GM18499 (cell line): ENCODE measurements at regions not wholly inside any gene's neighbourhood (a gene's known extent, or its start where the extent isn't known, plus 50 kb on each side); places are given as distances from the start of the nearest gene placed in this dataset.
"Not testable (repeated sequence)": the region's sequence is repeated elsewhere in the genome, so short reads cannot be mapped to it uniquely, and the experiment has no call there.

Experiments
- ATAC-seq: cut with Tn5 transposase; IDR thresholded peaks from one replicate; pipeline ENCODE4 v1.9.1; 2021; ENCODE audit warnings: moderate number of reproducible peaks; ENCODE audit not compliant: insufficient read depth, unreplicated experiment

GRCh38 chr6:139728876-139729427 lies 354.5 kb upstream of the CITED2 start:
- no peak for ATAC-seq

- ATAC-seq: not testable (repeated sequence)
These were observed 351.8 kb upstream of the CITED2 start for GRCh38 chr6:139726272-139726671.

GRCh38 chr6:139722530-139722929 lies 348.1 kb upstream of the CITED2 start:
- no peak for ATAC-seq

GRCh38 chr6:139721954-139722353 lies 347.5 kb upstream of the CITED2 start:
- no peak for ATAC-seq

GRCh38 chr6:139713900-139714506 lies 339.6 kb upstream of the CITED2 start:
- no peak for ATAC-seq

- ATAC-seq: no peak
These were observed 339.0 kb upstream of the CITED2 start for GRCh38 chr6:139713424-139713823.

- ATAC-seq: no peak
These were observed 338.4 kb upstream of the CITED2 start for GRCh38 chr6:139712830-139713229.

GRCh38 chr6:139711804-139712585 lies 337.5 kb upstream of the CITED2 start:
- ATAC-seq: no peak

GRCh38 chr6:139710556-139710955 lies 336.1 kb upstream of the CITED2 start:
- no peak for ATAC-seq

GRCh38 chr6:139708337-139709199 lies 334.1 kb upstream of the CITED2 start:
- no peak for ATAC-seq

GRCh38 chr6:139706912-139707311 lies 332.5 kb upstream of the CITED2 start:
- no peak for ATAC-seq

GRCh38 chr6:139705284-139705683 lies 330.8 kb upstream of the CITED2 start:
- ATAC-seq: no peak

- ATAC-seq: no peak
These were observed 329.3 kb upstream of the CITED2 start for GRCh38 chr6:139703780-139704179.

GRCh38 chr6:139702706-139703105 lies 328.3 kb upstream of the CITED2 start:
- no peak for ATAC-seq

- ATAC-seq: no peak
These were observed 327.2 kb upstream of the CITED2 start for GRCh38 chr6:139701695-139702094.

- ATAC-seq: no peak
These were observed 326.6 kb upstream of the CITED2 start for GRCh38 chr6:139701003-139701402.

GRCh38 chr6:139699911-139700310 lies 325.5 kb upstream of the CITED2 start:
- no peak for ATAC-seq

- no peak for ATAC-seq
These were observed 324.9 kb upstream of the CITED2 start for GRCh38 chr6:139699335-139699734.

GRCh38 chr6:139698526-139699176 lies 324.2 kb upstream of the CITED2 start:
- no peak for ATAC-seq

GRCh38 chr6:139697856-139698255 lies 323.4 kb upstream of the CITED2 start:
- ATAC-seq: not testable (repeated sequence)
